Naive thymus-derived CD8-positive, alpha-beta T cell (primary cell): ENCODE measurements at regions not wholly inside any gene's neighbourhood (a gene's known extent, or its start where the extent isn't known, plus 50 kb on each side); places are given as distances from the start of the nearest gene placed in this dataset.
A peak's percentile ranks its signal among the peaks of the same experiment; 100 is the strongest.
"Not testable (repeated sequence)": the region's sequence is repeated elsewhere in the genome, so short reads cannot be mapped to it uniquely, and the experiment has no call there.

Experiments
- ATAC-seq, 2 donors: fragments of 150-1000 bp; cut with Tn5 transposase in 1 of 2; sonication (Bioruptor Pico), chemical (Tn5 transposase) in 1 of 2; 1 replicate in 1 of 2; 2 replicates in 1 of 2; pipeline ENCODE4 v1.10.0; 2021; ENCODE audit warnings: mild to moderate bottlenecking in 2 of 2, moderate library complexity in 2 of 2
- POLR2A ChIA-PET: fragments of 350-600 bp; sonication (Branson Sonifier 250); formaldehyde crosslinking; loops from one replicate; lab custom pipeline; 2021; ENCODE audit warnings: antibody characterized with exemption; lab: Charles Lee
- DNase-seq, 10 donors: peaks; one replicate each; pipeline versions ENCODE4 v3.0.0 to v3.0.0-alpha.2; 2020 to 2022
- H3K27ac Mint-ChIP-seq, 10 donors: one replicate each; pipeline ENCODE4 v1.8.0; 2020 to 2022; ENCODE audit warnings: mild to moderate bottlenecking in 10 of 10, mixed read lengths in 10 of 10, moderate library complexity in 4 of 10, inconsistent platforms in 1 of 10
- H3K27me3 Mint-ChIP-seq, 5 donors: one replicate each; pipeline ENCODE4 v1.8.0; 2021 to 2022; ENCODE audit warnings: mixed read lengths in 5 of 5
- H3K36me3 Mint-ChIP-seq, 3 donors: one replicate each; pipeline ENCODE4 v1.8.0; 2020 to 2022; ENCODE audit warnings: mixed read lengths in 3 of 3, mild to moderate bottlenecking in 2 of 3, inconsistent platforms in 1 of 3
- H3K4me1 Mint-ChIP-seq, 4 donors: one replicate each; pipeline ENCODE4 v1.8.0; 2021 to 2022; ENCODE audit warnings: mixed read lengths in 4 of 4
- H3K4me3 Mint-ChIP-seq, 10 donors: one replicate each; pipeline ENCODE4 v1.8.0; 2020 to 2022; ENCODE audit warnings: mild to moderate bottlenecking in 10 of 10, mixed read lengths in 10 of 10, moderate library complexity in 6 of 10, inconsistent platforms in 1 of 10
- H3K9me3 Mint-ChIP-seq, 9 donors: one replicate each; pipeline ENCODE4 v1.8.0; 2020 to 2022; ENCODE audit warnings: mixed read lengths in 9 of 9, mild to moderate bottlenecking in 3 of 9, inconsistent platforms in 1 of 9, moderate library complexity in 1 of 9

DNA sequence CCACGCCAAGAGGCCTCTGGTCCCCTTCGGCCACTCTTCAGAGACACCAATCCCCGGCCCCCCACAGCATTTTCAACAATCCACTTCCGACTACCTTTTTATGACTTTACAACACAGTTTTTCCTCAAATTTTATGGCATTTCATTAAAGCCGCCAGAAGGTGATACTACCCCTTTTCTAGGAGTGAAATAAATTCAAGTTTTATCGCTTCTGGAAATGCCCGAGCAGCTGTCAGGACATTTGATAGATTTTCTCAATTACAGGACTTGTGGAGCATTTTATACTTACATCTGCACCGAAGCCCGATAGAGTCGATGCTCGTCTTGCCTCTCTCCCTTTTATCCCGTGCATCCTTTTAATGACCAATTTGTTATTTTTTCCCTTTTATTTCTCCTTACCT is 108.1 kb upstream of the CREB1 start:
- peaks cover 0 to 5% (median 0%) of the 10 kb centered on the region in 5 donors for H3K27me3 Mint-ChIP-seq
- H3K4me3 Mint-ChIP-seq = no peak overlapping the region
- H3K4me1 Mint-ChIP-seq = peaks cover 0 to 12% (median 5%) of the 10 kb centered on the region in 4 donors
- ATAC-seq (no peak), DNase-seq (no peak)
- peaks cover 0 to 10% (median 3%) of the 10 kb centered on the region in 9 donors for H3K9me3 Mint-ChIP-seq
- POLR2A ChIA-PET = no interaction called here
- H3K27ac Mint-ChIP-seq = no peak overlapping the region
- no peaks in the 10 kb centered on the region for H3K36me3 Mint-ChIP-seq

GRCh38 chr2:207422380-207422779 is 107.4 kb upstream of the CREB1 start:
- peaks cover 0 to 10% (median 3%) of the 10 kb centered on the region in 9 donors for H3K9me3 Mint-ChIP-seq
- DNase-seq = no peak
- no peaks in the 10 kb centered on the region for H3K36me3 Mint-ChIP-seq
- H3K27me3 Mint-ChIP-seq = peaks cover 0 to 5% (median 0%) of the 10 kb centered on the region in 5 donors
- ATAC-seq = no peak
- no peak overlapping the region for H3K4me3 Mint-ChIP-seq
- POLR2A ChIA-PET = no interaction called here
- no peak overlapping the region for H3K27ac Mint-ChIP-seq
- peaks cover 0 to 12% (median 5%) of the 10 kb centered on the region in 4 donors for H3K4me1 Mint-ChIP-seq

GRCh38 chr2:207423886-207424285 is 105.9 kb upstream of the CREB1 start:
- ATAC-seq (peak in 1 of 2 donors; percentile 46), DNase-seq (peak in 1 of 10 donors; percentile 10)
- H3K27ac Mint-ChIP-seq = no peak overlapping the region
- peak overlapping the region in 1 of 10 donors; percentile 7 for H3K4me3 Mint-ChIP-seq
- H3K9me3 Mint-ChIP-seq = peaks cover 0 to 10% (median 3%) of the 10 kb centered on the region in 9 donors
- peaks cover 0 to 12% (median 5%) of the 10 kb centered on the region in 4 donors for H3K4me1 Mint-ChIP-seq
- POLR2A ChIA-PET = no interaction called here
- H3K36me3 Mint-ChIP-seq = no peaks in the 10 kb centered on the region
- H3K27me3 Mint-ChIP-seq = peaks cover 0 to 5% (median 0%) of the 10 kb centered on the region in 5 donors

DNA sequence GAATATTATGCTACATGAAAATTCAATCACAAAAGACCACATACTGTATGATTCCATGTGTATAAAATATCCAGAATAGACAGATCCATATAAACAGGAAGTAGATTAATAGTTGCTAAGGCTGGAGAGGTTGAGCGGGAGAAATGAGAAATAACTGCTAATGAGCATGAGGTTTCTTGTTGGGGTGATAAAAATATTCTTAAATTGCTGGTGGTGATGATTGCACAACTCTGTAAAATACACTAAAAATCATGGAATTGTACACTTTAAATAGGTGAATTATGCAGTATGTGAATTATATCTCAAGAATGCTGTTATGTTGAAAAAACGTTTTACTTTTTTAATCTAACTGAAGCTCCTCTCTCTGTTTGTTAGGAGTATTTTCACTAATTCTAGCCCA is 101.8 kb upstream of the CREB1 start:
- H3K4me1 Mint-ChIP-seq = peaks cover 0 to 10% (median 5%) of the 10 kb centered on the region in 4 donors

GRCh38 chr2:207428573-207428972 is 101.2 kb upstream of the CREB1 start:
- H3K9me3 Mint-ChIP-seq = peaks cover 0 to 3% (median 0%) of the 10 kb centered on the region in 9 donors
- POLR2A ChIA-PET = no interaction called here
- no peaks in the 10 kb centered on the region for H3K36me3 Mint-ChIP-seq
- no peak for DNase-seq
- H3K4me1 Mint-ChIP-seq = peaks cover 0 to 7% (median 5%) of the 10 kb centered on the region in 4 donors
- ATAC-seq = no peak
- H3K4me3 Mint-ChIP-seq = no peak overlapping the region
- no peak overlapping the region for H3K27ac Mint-ChIP-seq
- no peaks in the 10 kb centered on the region for H3K27me3 Mint-ChIP-seq

More for the DNA sequence above, 101.8 kb upstream of the CREB1 start:
- Mint-ChIP-seq H3K36me3 (no peaks in the 10 kb centered on the region), H3K27me3 (no peaks in the 10 kb centered on the region), H3K4me3 (no peak overlapping the region), H3K27ac (no peak overlapping the region), H3K9me3 (peaks cover 0 to 8% (median 2%) of the 10 kb centered on the region in 9 donors)
- POLR2A ChIA-PET = no interaction called here
- no peak for DNase-seq
- ATAC-seq = no peak

- Mint-ChIP-seq H3K27me3 (no peaks in the 10 kb centered on the region), H3K27ac (no peak overlapping the region), H3K9me3 (no peaks in the 10 kb centered on the region)
These were observed 97.3 kb upstream of the CREB1 start for GRCh38 chr2:207432453-207432852.

GRCh38 chr2:207434306-207434705 is 95.5 kb upstream of the CREB1 start:
- ATAC-seq (no peak), DNase-seq (no peak)
- H3K4me3 Mint-ChIP-seq = no peak overlapping the region
- no peaks in the 10 kb centered on the region for H3K4me1 Mint-ChIP-seq
- H3K36me3 Mint-ChIP-seq = no peaks in the 10 kb centered on the region
- POLR2A ChIA-PET = interaction anchor here (0.5 kb wide), 1 partner anchor 291 kb away, joined by 4 read pairs; no protein-coding TSS in a partner anchor
- no peaks in the 10 kb centered on the region for H3K9me3 Mint-ChIP-seq
- no peak overlapping the region for H3K27ac Mint-ChIP-seq
- H3K27me3 Mint-ChIP-seq = no peaks in the 10 kb centered on the region

More at GRCh38 chr2:207432453-207432852, 97.3 kb upstream of the CREB1 start:
- Mint-ChIP-seq H3K4me3 (no peak overlapping the region), H3K36me3 (no peaks in the 10 kb centered on the region), H3K4me1 (no peaks in the 10 kb centered on the region)
- POLR2A ChIA-PET = no interaction called here
- no peak for DNase-seq
- ATAC-seq = no peak

GRCh38 chr2:207434899-207435465 is 94.8 kb upstream of the CREB1 start:
- Mint-ChIP-seq H3K4me1 (no peaks in the 10 kb centered on the region), H3K27me3 (no peaks in the 10 kb centered on the region), H3K36me3 (no peaks in the 10 kb centered on the region), H3K9me3 (no peaks in the 10 kb centered on the region), H3K27ac (no peak overlapping the region), H3K4me3 (no peak overlapping the region)
- DNase-seq (no peak), ATAC-seq (no peak)
- POLR2A ChIA-PET = interaction anchor here (0.5 kb wide), 1 partner anchor 292 kb away, joined by 4 read pairs; no protein-coding TSS in a partner anchor

GRCh38 chr2:207437136-207437523 is 92.6 kb upstream of the CREB1 start:
- Mint-ChIP-seq H3K4me1 (no peaks in the 10 kb centered on the region), H3K27ac (no peak overlapping the region), H3K36me3 (no peaks in the 10 kb centered on the region), H3K27me3 (no peaks in the 10 kb centered on the region), H3K9me3 (no peaks in the 10 kb centered on the region), H3K4me3 (no peak overlapping the region)
- POLR2A ChIA-PET = no interaction called here
- no peak for DNase-seq
- ATAC-seq = no peak

- Mint-ChIP-seq H3K27ac (no peak overlapping the region), H3K4me3 (no peak overlapping the region), H3K9me3 (no peaks in the 10 kb centered on the region), H3K36me3 (no peaks in the 10 kb centered on the region), H3K4me1 (no peaks in the 10 kb centered on the region), H3K27me3 (no peaks in the 10 kb centered on the region)
- ATAC-seq (no peak), DNase-seq (no peak)
- POLR2A ChIA-PET = no interaction called here
These were observed 92.1 kb upstream of the CREB1 start for GRCh38 chr2:207437524-207438143.

GRCh38 chr2:207438414-207439126 is 91.2 kb upstream of the CREB1 start:
- Mint-ChIP-seq H3K9me3 (no peaks in the 10 kb centered on the region), H3K4me3 (no peak overlapping the region), H3K27ac (no peak overlapping the region), H3K36me3 (no peaks in the 10 kb centered on the region), H3K4me1 (no peaks in the 10 kb centered on the region), H3K27me3 (no peaks in the 10 kb centered on the region)
- DNase-seq (no peak), ATAC-seq (no peak)
- POLR2A ChIA-PET = interaction anchor here (0.9 kb wide), 1 partner anchor 314 kb away, joined by 3 read pairs; no protein-coding TSS in a partner anchor

DNA sequence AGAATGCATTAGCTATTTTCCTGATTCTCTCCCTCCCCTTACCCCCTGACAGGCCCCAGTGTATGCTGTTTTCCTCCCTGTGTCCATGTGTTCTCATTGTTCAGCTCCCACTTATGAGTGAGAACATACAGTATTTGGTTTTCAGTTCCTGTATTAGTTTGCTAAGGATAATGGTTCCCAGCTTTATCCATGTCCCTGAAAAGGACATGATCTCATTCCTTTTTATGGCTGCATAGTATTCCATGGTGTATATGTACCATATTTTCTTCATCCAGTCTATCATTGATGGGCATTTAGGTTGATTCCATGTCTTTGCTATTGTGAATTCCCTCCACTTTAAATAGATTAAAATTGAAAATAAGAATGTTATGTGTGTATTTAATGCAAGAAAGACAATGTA is 89.9 kb upstream of the CREB1 start:
- H3K9me3 Mint-ChIP-seq, H3K36me3 Mint-ChIP-seq, POLR2A ChIA-PET, H3K4me1 Mint-ChIP-seq, H3K4me3 Mint-ChIP-seq, ATAC-seq, H3K27ac Mint-ChIP-seq, DNase-seq, H3K27me3 Mint-ChIP-seq: not testable (repeated sequence)

DNA sequence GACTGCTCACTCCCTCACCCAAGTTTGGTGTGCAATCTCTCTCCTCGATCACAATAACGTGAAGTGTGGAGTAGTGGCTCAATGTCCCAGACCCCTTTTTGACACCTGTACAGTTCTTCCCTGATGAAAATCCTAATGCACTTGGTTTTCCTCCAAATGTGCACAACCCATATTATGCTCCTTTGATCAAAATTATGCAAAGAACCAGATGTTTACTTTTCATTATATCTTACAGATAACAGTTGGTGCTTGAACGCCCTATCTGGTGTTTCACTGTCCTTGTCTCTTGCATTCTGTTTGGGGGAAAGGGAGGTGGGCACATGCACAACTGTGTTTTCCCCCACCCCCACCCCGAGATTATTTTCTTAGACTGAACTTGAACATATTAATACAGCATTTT is 85.0 kb upstream of the CREB1 start:
- Mint-ChIP-seq H3K27ac (no peak overlapping the region), H3K36me3 (no peaks in the 10 kb centered on the region), H3K4me3 (no peak overlapping the region), H3K4me1 (no peaks in the 10 kb centered on the region), H3K27me3 (no peaks in the 10 kb centered on the region), H3K9me3 (no peaks in the 10 kb centered on the region)
- DNase-seq (no peak), ATAC-seq (no peak)
- POLR2A ChIA-PET = no interaction called here
